Sigmoid colon (tissue), 4 donors: ENCODE measurements at regions not wholly inside any gene's neighbourhood (a gene's known extent, or its start where the extent isn't known, plus 50 kb on each side); places are given as distances from the start of the nearest gene placed in this dataset.

ENCODE experiments used
- CTCF ChIP-seq, 4 experiments: fragments of 450-650 bp in 3 of 4; fragments of 200-600 bp in 1 of 4; IDR thresholded peaks; one replicate each; pipeline ENCODE4 v1.5.1; 2016 to 2019; ENCODE audit warnings: antibody characterized with exemption in 4 of 4, mild to moderate bottlenecking in 3 of 4, moderate library complexity in 2 of 4
- EP300 ChIP-seq, 4 donors: sonication (generic); formaldehyde crosslinking; IDR thresholded peaks; one replicate each; pipeline ENCODE4 v1.6.1; 2017; ENCODE audit warnings: antibody characterized with exemption in 4 of 4
- POLR2A ChIP-seq, 2 donors: fragments of 450-650 bp; IDR thresholded peaks; one replicate each; pipeline ENCODE4 v1.6.1; 2016; ENCODE audit warnings: antibody characterized with exemption in 2 of 2, mild to moderate bottlenecking in 2 of 2, moderate library complexity in 2 of 2
- POLR2AphosphoS5 ChIP-seq, 4 donors: sonication (generic); formaldehyde crosslinking; IDR thresholded peaks; one replicate each; pipeline ENCODE4 v1.6.1; 2017; ENCODE audit warnings: antibody characterized with exemption in 4 of 4

DNA sequence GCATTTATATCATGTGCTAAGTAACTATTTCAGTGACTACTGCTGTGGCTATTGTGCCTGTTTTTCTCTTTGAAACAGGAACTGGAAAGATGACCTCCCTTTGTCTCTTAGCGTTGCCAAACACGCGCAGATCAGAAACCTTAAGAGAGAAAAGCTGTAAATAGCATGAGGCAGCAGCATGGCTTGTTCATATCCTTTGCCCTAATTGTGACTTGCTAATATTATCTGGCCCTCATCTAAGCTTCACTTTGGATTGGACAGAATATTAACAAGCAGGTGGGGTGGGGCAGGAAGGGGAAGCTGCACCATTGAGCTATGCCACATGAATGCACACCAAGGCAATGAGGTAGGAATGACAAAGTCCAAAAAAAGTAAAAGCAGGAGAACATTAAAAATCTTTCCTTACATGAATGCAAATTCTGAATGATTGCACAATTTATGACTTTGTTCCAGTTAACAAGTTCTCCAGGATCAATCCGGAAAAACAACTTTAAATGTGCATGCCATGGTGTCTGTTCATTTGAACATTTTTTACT is 128.4 kb downstream of the IRS1 start:
- TF ChIP-seq CTCF (IDR thresholded peaks at IDR 0.05): no peak
- TF ChIP-seq POLR2A (IDR thresholded peaks at IDR 0.05): no peak
- TF ChIP-seq POLR2AphosphoS5 (IDR thresholded peaks at IDR 0.05): no peak
- TF ChIP-seq EP300 (IDR thresholded peaks at IDR 0.05): no peak
